Non-pigmented ciliary epithelial cell (primary cell): ENCODE measurements at regions not wholly inside any gene's neighbourhood (a gene's known extent, or its start where the extent isn't known, plus 50 kb on each side); places are given as distances from the start of the nearest gene placed in this dataset.

Experiments used
- DNase-seq: peaks from one replicate; pipeline ENCODE4 v3.0.0-alpha.2; 2010; ENCODE audit warnings: low read depth

DNA sequence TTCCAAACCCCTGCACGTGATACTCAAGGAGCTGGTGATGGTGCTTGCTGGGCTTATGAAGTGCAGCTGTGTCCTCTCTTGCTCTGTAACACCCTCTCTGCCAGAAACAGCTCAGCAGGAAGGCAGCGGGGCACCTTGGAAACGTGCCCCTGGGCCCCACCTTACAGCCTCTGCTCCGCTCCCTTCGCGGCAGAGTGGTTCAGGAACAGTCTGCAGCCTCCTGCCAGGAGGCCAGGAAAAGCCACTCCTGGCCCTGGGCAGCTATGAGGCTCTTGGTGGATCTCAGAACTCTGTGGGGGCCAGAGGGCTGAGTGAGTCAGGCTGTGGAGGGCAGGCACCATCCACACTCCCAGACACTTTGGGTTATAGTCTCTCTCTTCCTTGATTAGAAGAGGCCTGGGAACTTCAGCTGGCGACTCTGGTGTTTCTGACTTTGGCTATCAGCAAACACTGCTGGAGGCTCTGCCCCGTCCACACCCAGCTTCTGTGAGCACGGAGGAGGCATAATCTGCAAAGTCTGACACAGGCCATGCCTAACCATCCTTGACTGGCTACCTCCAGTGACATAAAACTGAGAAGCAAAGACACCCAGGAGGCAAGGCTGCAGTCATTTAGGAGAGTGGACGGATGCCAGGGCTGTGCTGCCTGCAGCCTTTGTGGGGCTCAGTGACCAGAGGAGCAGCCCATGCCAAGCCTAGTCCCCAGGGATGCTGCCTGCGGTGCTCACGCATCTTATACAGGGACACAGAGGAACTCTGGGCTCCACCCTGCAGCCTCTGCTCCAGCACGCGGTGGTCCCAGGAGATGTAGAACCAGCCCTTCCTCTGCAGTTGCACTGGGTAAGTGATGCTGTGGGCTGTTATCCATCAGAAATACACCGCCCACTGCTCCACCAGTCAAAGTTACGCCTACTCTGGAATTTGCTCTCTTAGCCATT, 65.3 kb downstream of the METRNL start:
- no peak for DNase-seq

DNA sequence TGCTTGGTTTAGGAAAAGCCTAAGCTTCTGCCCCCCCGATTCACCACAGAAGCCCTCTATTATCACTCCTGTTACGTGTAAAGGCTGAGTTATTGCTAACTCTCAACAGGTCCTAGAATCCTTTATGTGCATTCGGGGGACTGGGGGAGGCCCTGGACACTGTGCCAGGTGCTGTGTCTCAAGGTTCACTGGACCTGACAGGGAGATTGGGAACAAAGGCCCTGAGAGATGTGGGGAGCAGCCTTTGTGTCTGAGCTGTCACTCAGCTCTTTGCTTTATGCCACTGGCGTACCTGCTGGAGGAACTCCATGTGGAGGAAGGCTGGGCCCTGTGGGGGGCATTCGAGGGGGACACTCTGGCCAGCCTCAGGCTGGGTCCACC, 65.9 kb downstream of the METRNL start:
- DNase-seq = no peak

GRCh38 chr17:83145831-83146230, 66.4 kb downstream of the METRNL start:
- no peak for DNase-seq

- DNase-seq = no peak
These were observed 66.9 kb downstream of the METRNL start for GRCh38 chr17:83146347-83146746.

- DNase-seq = no peak
These were observed 67.9 kb downstream of the METRNL start for GRCh38 chr17:83147280-83147679.

DNA sequence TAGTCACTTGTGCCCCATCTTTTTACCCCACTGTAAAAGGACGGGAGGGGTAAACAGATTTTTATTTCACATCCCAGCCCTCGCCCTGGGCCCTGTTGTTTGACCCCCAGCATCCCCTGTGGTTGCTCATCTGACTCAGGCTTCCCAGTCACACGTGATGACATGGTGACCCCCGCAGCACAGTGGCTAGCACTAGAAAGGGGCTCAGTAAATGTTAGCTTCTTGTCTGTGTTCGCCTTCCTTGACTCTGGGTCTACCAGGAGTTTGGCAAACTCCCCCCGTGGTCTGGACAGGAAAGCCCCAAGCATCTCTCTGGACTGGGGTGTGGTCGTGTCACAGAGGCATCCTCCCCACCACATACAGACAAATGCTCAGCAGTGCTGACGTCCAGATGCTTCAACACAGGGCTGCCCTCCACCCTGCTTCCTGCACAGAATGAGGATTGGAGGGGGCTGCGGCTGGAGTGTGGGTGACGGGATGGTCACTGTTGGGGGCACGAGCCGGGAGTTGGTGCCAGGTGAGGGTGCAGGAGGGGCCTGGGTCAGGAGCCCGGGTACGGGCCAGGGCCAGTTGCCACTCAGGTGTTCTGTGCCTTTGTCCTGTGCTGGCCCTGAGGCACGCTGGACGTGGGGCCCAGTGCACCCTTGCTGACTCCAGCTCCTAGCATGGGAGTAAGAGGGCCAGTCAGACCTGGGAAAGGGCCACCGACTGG, 69.1 kb downstream of the METRNL start:
- no peak for DNase-seq

GRCh38 chr17:83149029-83149725, 69.8 kb downstream of the METRNL start:
- no peak for DNase-seq

- DNase-seq = no peak
These were observed 70.4 kb downstream of the METRNL start for GRCh38 chr17:83149761-83150251.

DNA sequence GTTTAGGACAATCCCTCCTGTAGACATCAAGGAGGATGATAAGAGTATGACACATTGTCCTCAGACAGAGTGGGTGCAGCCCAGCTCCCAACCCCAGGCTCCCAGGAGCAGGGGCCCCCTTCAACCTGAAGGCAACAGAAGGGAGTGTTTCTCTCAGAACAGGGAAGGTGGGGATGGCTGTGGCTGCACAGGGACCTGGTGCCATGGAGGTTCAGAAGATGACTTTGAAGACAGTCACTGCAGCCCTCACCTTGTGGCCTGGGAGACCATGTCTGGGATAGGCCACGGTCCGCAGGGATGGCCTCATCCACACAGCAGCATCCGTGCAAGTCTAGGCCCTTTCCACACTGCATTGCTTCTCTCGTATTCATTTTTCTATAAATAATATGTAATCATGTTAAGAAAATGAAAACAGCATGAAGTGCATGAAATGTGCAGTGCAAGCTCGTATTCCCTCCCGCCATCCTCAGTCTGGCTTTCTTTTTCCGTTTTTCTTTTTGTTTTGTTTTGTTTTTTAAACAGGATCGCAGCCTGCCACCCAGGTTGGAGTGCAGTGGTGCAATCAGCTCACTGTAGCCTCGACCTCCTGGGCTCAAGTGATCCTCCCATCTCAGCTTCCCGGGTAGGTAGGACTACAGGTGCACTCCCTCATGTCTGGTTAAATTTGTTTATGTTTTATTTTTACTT, 71.1 kb downstream of the METRNL start:
- no peak for DNase-seq

DNA sequence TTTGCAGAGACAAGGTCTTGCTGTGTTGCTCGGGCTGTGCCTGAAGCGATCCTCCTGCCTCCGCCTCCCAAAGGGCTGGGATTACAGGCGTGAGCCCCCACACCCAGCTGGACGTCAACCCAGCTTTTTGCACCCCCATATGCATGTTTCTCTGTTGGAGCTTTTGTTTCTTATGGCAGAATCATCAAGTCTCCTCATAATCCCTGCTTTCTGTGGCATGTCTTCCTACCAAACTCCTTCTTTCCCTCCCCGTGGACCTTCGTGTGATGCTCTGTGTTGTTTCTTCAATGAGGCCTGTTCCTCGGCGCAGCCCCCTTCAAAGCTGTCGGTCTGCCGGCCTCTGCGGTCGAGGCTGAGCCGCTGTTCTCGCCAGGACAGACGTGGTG, 71.6 kb downstream of the METRNL start:
- DNase-seq = no peak

GRCh38 chr17:83151442-83152226, 72.2 kb downstream of the METRNL start:
- DNase-seq = no peak

GRCh38 chr17:83152227-83152744, 72.9 kb downstream of the METRNL start:
- DNase-seq = no peak

DNA sequence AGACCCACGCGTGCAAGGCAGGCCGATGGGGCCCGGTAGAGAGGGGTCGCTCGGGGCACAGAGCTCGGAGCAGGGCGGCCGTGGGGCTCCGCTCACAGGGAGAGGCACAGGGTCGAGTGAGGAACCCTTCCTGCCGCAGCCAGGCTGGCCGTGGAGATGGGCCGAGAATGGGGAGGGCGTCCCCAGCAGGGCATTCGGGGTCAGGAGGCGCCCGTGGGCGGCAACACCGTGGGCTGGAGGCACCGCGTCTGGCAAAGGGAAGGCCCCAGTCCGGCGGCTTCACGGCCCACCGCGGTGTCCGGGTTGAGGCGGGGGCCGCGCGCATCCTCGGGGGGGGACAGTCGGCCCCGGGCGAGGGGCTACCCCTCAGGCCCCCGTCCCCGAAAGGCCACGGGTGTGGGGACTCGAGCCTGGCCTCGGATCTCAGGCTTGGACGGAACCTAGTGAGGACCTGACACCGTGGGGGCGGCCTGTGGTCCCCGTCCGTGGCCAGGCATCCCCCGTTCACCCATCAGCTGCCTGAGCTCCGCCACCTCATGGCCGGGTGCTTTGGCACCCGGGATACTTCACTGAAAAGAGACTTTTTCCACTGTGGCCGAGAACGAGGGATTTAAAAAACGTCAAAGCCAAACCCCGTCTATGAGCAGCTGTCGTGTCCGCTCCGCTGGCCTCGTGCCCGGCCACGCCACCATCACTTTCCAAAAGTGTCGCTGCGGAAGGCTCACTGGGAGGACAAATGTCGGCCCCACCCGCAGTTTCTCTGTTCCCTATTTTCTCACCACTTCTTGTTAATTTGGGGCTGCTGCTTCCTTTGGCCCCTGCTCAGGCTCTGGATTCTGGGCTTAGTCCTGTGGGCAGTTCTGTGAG, 73.6 kb downstream of the METRNL start:
- no peak for DNase-seq

DNA sequence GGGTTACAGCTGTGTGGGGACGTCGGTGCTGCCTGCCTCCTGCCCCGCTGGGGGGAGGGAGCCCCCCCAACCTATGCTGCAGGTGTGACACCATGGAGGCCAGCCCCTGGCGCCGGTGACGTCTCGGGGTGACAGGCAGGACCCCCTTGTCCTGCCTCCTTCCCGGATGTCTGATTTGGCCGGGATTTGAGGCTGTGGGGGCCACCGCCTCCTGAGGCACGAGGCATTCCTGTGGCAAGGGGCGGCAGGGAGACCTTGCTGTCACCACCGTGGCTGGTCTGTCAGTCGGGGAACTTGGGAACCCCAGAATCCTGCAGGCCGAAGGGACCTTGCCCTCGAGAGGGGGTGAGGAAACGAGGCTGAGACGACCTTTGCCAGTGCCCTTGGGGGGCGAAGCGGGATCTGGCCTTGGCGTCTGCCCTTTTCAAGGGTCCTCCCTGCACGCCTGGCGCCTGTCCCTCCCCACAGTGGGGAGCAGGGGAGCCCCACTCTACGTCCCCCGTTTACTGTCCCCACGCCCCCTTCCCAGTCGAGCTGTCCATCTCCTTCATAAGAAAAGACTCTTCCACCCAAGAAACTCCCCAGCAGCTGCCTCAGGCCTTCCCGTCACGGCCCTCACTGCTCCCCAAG, 74.4 kb downstream of the METRNL start:
- DNase-seq = no peak

- DNase-seq = no peak
These were observed 75.1 kb downstream of the METRNL start for GRCh38 chr17:83154311-83155127.

GRCh38 chr17:83155128-83156121, 76.0 kb downstream of the METRNL start:
- peak; percentile 43 for DNase-seq

DNA sequence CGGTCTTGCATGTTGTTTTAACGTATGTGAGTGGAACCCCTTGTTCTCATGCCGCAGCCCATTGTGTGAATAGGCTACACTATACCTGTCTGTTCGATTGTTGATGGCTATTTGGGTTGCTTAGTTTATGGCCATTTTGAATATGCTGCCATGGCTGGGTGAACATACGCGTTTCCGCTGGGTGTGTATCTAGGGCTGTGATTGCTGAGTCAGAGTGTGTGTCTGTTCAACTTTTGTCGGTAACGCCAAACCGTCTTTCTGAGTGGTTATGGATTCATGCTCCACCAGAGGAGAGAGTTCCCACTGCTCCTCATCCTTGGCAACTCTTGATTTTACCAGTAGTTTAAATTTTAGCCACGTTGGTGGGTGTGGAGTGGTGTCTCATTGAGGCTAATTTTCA, 77.0 kb downstream of the METRNL start:
- DNase-seq = no peak
